C4-2B (cell line): ENCODE measurements at regions not wholly inside any gene's neighbourhood (a gene's known extent, or its start where the extent isn't known, plus 50 kb on each side); places are given as distances from the start of the nearest gene placed in this dataset.

Experiments
- H3K27ac ChIP-seq: fragments of 450-650 bp; 2 replicates; pipeline ENCODE4 v1.5.1; 2017
- ZFX ChIP-seq: fragments of 450-650 bp; IDR thresholded peaks from 2 replicates; pipeline ENCODE4 v1.6.1; 2017
- TF ChIP-seq, protein P1 (sequence below): fragments of 450-650 bp; conservative IDR thresholded peaks from 2 replicates; pipeline ENCODE4 v1.5.1; 2017; ENCODE audit warnings: mild to moderate bottlenecking

DNA sequence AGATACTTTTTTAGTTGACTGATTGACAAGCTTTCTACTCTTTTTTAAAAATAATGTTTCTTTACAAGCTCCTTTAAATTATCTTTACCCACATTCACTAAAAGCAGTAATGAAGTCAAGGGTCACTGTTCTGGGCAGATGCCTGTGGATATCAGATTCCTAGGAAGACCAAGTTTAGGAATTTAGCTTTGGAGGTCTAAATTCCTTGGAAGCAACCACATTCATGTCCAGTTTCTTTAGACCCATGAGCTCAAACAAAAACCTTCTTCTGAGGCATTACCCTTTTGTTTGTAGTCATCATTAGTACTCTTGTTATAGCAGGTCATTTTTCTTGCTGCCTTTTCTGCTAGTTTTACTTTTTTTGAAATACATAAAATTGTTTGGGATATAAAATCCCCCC is 462.9 kb upstream of the JAG1 start:
- no peak overlapping the region for H3K27ac ChIP-seq

DNA sequence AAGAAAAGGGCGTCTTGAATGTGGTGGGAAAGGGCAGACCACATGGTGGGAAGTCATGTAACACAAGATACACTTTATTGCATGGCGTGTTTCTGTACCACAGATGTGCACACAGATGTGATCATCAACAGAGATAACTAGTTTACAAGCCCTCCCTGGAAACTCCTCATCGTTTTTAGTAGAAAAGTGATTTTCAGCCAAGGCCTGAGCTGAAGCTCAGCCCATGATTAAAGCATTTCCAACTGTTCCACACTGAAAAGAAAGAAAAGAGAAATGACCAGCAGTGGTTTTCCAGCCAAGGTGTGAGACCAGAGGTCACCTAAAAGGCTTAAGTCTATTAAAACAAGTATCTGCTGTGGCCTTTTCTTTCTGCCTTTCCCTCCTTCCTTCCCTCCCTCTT is 463.9 kb upstream of the JAG1 start:
- no peak for TF ChIP-seq ZFX
- TF ChIP-seq, protein P1, sequence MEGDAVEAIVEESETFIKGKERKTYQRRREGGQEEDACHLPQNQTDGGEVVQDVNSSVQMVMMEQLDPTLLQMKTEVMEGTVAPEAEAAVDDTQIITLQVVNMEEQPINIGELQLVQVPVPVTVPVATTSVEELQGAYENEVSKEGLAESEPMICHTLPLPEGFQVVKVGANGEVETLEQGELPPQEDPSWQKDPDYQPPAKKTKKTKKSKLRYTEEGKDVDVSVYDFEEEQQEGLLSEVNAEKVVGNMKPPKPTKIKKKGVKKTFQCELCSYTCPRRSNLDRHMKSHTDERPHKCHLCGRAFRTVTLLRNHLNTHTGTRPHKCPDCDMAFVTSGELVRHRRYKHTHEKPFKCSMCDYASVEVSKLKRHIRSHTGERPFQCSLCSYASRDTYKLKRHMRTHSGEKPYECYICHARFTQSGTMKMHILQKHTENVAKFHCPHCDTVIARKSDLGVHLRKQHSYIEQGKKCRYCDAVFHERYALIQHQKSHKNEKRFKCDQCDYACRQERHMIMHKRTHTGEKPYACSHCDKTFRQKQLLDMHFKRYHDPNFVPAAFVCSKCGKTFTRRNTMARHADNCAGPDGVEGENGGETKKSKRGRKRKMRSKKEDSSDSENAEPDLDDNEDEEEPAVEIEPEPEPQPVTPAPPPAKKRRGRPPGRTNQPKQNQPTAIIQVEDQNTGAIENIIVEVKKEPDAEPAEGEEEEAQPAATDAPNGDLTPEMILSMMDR, result no peak

More for the DNA sequence above, 462.9 kb upstream of the JAG1 start:
- TF ChIP-seq, protein P1, result no peak
- TF ChIP-seq ZFX, result no peak

DNA sequence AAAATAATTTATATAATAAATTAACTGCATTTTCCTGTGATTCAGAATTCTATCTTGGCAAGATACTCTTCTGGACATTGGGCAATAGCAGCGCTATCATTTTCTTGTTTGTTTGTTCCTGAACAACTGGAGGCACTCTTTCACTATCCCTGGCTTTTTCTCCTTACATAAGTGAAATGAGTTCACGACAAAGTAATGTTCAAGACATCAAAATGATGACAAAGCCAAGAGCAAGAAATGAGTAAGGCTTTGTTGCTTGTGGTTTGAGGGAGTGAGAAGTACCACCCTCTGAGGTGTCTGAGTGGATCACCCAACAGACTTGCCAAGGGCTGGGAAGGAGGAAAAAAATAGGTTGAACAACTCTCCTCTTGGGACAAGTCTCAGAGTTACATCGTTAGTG is 466.6 kb upstream of the JAG1 start:
- H3K27ac ChIP-seq, result no peak overlapping the region
- TF ChIP-seq, protein P1, result no peak
- TF ChIP-seq ZFX, result no peak

More for the DNA sequence above, 463.9 kb upstream of the JAG1 start:
- H3K27ac ChIP-seq, result no peak overlapping the region

DNA sequence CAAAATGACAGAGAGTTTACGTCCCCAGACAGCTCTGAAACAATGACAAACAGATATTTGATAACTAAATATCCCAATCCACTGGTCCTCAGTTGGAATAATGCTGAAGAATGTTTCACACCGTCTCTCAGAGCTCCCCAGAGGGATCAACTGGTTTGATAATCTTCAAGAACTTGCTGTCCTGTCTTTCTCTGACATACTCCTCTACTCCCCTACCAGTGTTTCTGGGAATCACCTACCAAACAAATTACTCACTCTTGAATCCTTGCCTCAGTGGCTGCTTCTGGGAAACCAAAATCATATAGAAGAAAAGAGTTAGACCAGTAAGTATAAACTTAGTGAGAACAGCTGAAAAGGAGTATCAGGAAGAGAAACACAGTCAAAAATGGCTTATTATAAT is 469.7 kb upstream of the JAG1 start:
- TF ChIP-seq, protein P1, result no peak
- TF ChIP-seq ZFX, result no peak

DNA sequence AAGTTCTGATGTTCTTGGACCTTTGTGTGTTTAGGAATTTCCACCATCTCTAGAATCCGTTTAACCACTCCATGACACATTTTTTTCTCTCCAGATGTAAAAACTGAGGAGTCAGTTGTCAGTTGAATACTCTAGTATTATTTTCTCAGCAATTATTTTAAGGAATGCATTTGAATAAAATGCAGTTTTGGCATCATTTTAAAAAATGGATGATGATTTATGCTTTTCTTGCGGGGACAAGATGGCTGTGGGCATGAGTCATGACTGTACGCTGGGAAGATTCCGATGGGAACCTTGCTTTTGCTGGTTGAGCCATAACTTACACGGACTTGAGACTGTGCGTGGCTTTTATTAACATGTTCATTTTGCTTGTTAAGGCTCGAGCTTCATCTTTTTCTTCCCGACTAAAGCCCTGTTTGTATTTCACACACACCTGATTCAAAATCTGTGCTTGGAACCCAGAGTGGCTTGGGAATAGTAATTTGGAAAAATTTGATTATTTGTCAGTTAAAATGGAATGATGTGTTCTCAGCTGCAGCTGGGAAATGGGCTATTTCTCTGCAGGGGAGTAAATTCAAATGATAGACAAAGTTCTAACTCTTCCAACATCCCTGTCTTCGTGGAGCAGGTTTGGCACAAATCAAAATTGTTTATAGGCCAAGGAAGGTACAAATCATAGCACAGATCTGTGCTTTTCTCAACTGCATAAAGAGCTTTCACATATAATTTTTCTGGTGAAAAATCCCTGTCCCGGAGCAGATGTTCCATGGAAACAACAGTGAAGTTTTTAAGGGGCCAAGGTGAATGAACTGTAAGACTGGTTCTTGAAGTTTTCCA is 470.5 kb upstream of the JAG1 start:
- H3K27ac ChIP-seq, result no peak overlapping the region
- no peak for TF ChIP-seq ZFX
- TF ChIP-seq, protein P1, result no peak

More for the DNA sequence above, 469.7 kb upstream of the JAG1 start:
- H3K27ac ChIP-seq, result no peak overlapping the region

DNA sequence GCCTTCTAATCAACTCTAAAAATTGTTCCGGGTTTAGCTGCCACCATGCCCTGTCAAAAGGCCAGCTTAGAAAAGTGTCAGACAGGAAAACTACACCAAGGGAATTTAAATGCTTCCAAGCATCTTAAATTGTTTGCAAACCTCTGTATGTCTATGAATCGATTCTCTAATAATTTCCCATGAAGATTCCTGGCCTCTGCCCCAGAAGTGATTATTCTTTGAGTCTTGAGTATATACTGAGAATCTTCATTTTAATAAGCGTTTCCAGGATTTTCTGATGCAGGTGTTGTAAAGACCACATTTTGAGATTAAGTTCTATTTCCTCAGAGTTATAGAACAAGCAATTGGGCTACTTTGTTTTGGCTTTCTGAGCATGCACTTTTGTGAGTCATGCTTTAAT is 471.8 kb upstream of the JAG1 start:
- no peak for TF ChIP-seq ZFX
- TF ChIP-seq, protein P1, result no peak
- no peak overlapping the region for H3K27ac ChIP-seq

DNA sequence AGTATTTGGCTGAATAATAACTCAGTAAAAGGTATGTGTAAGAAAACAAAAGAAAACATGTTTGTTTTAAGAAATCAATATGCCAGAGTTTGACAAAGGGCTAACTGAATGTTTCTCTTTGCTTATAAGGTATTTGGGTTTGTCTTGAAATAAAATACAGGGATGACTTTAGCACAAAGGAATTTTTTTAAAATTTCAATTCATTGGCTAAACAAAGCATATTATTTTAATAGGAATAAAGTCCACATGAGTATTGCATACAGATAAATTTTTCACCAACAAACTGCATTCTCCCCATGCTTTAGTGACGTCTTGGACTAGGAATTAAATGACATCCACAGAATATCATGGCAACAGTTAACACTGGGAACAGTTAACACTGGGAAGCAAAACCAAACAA is 480.0 kb upstream of the JAG1 start:
- no peak overlapping the region for H3K27ac ChIP-seq
- TF ChIP-seq ZFX, result no peak
- TF ChIP-seq, protein P1, result no peak
